Stimulated activated CD8-positive, alpha-beta memory T cell treated with anti-CD3 and anti-CD28 coated beads, Interleukin-4, amount 100 ng/mL, for 48 hours (primary cell): ENCODE measurements at regions not wholly inside any gene's neighbourhood (a gene's known extent, or its start where the extent isn't known, plus 50 kb on each side); places are given as distances from the start of the nearest gene placed in this dataset.
A peak's percentile ranks its signal among the peaks of the same experiment; 100 is the strongest.
"Not testable (repeated sequence)": the region's sequence is repeated elsewhere in the genome, so short reads cannot be mapped to it uniquely, and the experiment has no call there.

ENCODE experiments used
- DNase-seq: peaks from one replicate; pipeline ENCODE4 v3.0.0-alpha.2; 2020

DNA sequence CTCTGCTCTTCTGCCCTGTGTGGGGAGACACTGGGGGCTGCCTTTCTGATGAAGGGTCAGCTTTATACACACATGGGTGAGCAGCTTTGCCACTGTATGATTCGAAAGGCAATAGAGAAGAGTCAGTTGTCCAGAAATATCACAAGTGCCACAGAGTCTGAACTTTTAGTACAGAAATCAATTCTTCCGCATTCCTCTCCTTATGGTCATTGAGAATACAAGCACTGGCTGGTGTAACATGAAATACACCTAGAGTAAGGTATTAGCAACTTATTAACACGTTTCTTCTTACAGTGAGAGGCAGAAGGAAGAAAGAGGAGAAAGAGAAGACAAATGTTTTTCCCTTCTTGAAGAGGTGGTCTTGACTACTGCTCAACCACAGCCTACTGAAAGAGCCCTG, 579.2 kb downstream of the ZEB2 start:
- DNase-seq = no peak

DNA sequence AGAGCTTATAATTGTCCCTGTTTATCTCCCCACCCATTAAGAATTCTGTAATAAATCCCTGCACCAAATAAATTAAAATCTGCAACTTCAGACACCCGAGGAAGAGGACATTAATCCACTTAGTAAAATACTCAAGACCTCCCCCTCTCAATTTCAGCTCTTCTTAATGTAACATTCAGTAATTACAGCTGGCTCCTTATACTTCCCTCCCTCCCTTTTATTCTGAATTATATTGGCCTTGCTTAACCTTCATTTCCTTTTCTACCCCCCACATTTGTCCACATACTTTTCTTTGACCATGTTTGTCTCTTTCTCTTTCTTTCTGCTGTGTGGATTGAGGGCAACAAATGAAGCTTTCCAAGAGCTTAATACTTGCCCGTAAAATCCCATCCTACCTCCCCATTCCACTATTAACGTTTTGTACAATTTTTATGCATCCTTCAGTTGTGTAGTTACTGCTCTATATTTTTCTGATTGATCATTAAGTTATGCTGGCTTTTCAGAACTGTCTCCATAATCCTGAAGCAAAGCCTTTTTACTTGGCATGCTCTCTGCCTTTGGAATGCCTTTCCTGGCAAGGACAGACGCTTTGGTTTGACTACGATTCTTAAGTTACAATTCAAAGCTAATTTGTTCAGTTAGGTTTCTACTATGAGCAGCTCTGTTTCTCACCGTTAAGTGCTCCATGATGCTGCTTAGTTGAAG, 580.1 kb downstream of the ZEB2 start:
- no peak for DNase-seq

DNA sequence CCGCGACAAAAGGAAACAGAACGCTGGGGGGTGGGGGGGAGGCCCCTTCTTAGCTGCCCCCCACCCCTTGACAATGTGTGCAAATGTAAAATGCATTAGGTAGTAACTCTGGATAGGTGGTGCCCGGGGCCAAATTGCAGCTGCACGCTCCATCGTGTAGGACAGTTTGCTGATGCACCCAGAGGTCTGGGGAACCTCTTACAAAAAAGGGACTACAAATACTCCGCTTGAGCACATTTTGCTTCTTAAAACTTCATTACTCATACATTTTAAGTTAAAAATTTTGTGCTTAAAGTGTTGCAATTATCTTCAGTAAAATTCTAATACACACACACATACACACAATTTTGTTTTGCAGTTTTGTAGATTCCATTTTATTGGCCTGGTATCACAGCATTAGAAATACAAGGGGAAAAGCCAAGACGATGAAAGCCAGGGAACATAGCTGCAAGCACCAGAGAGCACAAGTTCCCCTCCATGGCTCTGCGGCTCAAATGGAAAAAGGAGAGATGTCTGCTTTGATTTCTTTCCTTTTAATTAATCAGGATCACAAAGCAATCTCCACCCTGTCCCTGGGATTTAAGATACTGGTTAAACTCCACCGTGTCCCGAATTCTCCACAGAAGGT, 582.1 kb downstream of the ZEB2 start:
- DNase-seq = peak; percentile 34

DNA sequence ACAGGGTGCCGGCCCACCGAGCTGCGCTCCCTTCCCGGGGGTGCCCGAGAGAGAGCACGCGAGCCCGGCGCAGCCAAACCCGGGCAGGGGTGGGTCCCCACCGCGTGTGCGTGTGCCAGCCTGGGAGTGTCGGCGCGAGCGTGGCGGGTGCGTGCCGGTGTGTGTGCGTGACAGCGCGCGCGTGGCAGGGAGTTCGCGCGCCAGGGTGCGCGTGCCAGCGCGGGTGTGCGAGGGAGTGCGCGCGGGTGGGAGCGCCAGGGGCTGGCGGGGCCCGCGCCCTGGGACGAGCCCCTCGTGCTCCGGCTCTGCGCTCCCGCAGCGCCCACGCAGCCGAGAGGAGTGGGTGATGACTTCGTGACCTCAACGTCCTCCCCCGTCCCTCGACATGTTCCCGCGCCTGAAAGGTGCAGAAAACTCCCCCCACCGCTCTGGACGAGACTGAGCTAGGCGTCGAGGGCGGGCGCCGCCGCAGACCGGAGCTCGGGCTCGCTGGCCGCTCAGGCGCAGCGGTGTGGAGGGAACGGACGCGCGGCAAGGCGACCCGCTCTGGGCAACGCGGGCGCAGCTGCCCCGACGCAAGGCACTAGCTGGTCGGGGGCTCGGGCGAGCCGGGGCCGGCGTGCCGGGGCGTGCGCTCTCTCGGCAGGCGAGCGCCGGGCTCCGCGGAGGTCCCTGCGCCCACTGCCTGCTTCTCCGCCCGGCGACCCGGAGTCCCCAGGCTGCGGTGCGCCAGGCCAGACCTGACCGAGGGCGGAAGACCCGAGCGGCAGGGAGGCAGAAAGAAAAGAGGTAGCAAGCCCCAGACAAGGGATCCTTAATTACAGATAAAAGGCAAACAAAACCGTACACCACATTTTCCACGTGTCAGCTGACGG, 582.8 kb downstream of the ZEB2 start:
- DNase-seq = peak; percentile 60

DNA sequence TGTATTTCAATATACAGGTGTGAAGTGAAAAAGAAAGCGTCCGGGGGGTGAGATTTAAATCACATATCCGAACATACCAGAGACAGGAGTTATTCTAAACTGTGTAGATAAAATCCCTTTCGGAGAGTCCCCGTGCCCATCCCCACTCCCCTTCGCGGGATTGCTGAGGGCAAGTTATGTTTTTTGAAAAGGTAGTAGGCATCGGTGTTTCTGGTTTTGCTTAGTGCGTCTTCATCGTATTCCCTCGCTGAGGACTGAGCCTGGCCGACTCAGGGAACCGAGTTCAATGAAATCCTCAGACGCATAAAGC, 583.4 kb downstream of the ZEB2 start:
- DNase-seq = no peak

DNA sequence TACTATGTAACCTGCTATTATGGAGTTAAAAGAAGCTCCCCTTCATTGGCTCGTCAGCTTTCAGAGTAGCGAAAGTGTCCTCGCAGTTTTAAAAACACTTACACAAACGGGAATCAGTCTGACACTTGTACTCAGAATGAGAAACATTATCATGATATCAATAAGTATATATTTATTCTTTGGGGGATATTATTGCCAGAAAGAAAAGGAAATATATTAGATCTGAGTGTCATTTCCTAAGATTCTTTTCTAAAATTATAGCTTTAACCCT, 584.5 kb downstream of the ZEB2 start:
- no peak for DNase-seq

DNA sequence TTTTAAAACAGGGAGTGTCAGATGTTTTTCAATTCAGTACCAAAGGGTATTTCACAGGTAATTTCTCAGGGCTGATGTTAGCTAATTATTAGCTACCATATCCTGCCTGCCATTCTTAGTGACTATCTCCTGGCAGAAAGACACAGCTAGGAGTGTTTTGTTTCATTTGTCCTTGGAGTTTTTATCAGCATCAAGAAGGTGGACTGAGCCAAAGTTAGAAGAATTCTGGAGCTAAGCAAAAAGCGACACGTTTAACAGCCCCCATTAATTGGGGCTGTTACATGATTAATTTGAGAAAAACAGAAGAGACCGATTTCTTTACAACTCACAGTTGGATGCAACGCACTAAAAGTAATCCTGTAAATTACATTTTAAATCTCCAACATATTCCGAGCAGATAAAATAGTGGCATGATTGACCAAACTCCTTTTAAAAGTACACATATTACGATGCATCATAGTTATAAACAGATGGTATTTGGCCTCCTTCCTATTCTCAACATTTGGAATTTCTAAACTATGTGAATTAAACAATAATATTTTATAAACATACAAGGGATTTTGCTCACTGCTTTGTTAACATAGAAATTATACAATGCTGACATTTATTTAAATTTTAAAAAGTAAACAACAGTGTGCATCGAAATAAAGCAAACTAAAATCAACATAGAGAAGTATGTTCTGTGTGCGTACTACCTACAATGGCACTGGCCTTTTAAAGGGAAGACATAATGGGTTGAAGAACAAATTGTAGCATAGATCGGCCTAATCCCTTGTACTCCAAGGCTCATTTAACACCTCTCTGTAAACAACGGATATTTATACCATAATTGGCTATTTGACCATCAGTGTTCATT, 585.1 kb downstream of the ZEB2 start:
- DNase-seq = no peak

DNA sequence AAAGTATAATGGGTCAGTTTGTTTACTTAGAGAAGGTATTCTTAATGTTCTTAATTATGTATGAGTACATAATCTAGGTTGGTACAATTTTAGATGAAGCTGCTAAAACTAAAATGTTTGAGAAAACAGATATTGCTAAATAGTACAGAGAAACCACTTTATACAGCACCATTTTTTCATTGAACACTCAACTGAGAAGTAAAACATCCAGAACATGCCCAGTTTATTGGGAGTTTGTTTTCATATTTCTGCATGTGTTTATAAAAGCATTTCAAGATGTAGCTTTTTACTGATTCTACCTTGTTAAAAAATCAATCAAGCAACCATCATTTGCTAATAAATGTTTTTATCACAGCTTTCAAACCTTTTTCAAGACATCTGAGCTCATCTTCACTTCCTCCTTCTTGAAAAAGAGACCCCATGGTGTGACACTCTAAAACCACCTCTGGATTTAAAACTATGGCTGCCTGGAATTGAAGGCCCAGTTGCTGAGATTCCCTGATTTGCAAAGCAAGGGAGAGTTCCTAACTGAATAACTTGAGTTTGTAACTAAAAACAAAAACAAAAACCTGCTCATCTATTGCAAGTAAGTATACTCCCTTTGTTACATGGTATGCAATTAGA, 585.9 kb downstream of the ZEB2 start:
- DNase-seq = no peak

DNA sequence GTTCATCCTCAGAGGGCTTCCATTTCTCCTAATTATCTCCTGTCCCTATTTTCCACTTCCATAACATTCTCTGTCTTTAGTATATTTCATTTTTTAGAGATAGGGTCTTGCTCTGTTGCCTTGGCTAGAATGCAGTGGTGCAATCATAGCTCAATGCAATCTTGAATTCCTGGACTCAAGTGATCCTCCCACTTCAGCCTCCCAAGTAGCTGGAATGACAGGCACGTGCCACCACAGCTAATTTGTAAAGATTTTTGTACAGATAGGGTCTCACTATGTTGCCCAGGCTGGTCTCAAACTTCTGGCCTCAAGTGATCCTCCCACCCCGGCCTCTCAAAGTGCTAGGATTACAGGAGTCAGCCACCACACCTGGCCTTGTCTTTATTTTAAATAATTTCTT, 589.0 kb downstream of the ZEB2 start:
- no peak for DNase-seq

DNA sequence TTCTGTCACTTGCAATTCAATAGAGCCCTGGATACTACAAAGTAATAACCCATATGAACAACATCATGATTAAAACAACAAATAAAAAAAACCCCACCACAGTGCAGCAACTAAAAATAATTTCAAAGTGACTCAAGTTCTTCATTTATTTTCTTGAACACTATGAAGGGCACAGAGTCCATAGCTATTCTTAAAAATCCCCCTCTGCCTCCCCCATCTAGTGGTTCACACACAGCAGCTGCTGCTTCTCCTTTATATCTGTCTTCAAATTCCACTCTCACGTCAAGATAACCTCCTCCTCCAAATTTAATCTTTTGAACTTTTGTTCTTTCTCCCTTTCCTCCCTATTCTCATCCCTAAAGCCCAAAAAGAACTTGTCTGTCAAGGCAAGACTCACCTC, 591.3 kb downstream of the ZEB2 start:
- DNase-seq = no peak

DNA sequence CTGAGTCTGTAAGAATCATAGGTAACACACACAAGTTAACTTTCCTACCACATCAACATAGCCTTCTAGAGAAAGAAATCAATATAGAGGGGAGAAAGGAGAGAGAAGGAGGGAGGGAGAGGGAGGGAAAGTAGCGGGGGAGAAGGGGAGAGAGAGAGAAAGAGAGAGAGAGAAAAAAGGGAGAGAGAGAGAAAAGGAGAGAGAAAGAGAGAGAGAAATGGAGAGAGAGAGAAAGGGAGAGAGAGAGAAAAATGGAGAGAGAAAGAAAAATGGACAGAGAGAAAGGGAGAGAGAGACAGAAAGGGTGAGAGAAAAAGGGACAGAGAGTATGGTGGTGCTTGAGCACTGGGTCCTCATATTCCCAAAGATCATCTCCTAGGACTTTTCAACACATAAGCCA, 591.7 kb downstream of the ZEB2 start:
- no peak for DNase-seq

DNA sequence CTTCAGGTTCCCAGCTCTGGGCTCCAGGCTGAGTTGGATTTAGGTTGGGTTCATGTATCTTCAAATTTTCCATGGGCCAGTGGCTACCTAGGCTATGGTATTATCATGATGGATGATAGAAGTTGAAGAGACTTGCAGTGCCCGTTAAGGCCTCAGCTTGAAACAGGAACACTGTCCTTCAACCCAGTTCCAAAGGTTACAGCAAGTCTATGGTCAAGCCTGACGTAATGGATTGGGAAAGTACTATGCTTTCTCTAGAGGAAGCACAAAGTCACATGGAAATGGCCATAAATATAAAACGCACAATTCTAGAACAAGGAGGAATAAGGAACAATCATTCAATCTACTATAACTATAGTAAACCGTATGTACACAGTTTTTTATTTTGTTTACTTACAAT, 593.2 kb downstream of the ZEB2 start:
- no peak for DNase-seq

DNA sequence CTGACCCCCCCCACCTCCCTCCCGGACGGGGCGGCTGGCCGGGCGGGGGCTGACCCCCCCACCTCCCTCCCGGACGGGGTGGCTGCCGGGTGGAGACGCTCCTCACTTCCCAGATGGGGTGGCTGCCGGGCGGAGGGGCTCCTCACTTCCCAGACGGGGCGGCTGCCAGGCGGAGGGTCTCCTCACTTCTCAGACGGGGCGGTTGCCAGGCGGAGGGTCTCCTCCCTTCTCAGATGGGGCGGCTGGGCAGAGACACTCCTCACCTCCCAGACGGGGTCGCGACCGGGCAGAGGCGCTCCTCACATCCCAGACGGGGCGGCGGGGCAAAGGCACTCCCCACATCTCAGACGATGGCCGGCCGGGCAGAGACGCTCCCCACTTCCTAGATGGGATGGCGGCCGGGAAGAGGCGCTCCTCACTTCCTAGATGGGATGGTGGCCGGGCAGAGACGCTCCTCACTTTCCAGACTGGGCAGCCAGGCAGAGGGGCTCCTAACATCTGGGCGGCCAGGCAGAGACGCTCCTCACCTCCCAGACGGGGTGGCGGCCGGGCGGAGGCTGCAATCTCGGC, 597.6 kb downstream of the ZEB2 start:
- DNase-seq = not testable (repeated sequence)

DNA sequence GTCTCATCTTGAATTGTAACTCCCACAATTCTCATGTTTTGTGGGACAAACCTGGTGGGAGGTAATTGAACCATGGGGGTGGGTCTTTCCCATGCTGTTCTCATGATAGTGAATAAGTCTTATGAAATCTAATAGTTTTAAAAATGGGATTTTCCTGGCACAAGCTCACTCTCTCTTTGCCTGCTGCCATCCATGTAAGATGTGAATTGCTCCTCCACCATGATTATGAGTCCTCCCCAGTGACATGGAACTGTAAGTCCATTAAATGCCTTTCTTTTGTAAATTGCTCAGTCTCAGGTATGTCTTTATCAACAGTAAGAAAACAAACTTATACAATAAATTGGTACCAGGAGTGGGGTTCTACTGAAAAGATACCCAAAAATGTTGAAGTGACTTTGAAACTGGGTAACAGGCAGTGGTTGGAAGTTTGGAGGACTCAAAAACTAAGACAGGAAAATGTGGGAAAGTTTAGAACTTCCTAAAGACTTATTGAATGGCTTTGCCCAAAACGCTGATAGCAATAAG, 601.4 kb downstream of the ZEB2 start:
- no peak for DNase-seq

DNA sequence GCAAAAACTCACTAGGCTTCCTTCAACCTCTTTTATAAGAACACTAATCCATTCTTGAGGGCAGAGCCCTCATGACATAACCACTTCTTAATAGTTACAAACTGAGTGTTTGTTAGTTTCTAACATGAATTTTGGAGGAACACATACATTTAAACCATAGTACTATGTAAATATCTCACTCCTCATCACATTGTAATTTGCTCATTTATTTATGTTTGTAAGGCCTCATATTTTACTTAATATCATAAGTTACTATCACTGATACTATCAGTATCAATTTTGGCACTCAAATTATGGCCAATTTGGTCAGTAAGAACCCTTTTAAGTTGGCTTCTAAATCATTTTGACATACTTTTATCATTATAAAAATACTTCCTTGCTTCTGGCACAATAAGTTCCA, 603.1 kb downstream of the ZEB2 start:
- DNase-seq = no peak

DNA sequence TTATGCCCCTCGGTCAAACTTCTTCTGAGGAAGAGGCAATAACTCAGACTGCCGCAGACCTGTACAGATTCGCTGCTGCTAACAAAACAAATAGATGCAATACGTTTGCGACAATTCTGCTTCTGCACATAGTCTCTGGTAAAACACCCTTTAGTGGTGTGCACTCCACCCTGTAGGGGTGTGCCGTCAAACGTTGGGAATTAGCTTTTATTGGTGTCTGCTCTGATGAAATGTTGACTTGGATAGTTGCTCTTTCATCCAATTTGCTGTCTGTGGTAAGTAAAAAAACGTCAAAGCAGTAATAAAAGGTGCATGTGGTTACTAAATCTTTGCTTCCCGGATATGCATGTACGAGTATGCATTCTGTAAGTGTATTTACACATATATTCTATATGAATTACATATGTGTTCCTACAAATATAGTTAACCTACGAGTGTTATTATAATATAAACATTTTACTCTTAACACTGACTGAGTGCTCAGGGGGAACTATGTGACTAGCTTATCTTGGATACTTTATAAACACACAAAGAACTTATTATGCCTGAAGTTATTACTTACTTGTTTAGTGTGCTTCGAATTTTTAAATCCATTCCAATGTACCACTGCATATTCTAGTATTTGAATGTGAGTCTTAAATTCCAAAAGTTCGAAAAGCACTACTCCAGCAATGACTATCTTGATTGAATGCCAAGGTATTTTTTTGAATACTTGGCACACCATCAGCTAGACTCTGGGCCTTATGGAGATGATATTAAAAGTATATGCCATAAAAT, 610.2 kb downstream of the ZEB2 start:
- no peak for DNase-seq

DNA sequence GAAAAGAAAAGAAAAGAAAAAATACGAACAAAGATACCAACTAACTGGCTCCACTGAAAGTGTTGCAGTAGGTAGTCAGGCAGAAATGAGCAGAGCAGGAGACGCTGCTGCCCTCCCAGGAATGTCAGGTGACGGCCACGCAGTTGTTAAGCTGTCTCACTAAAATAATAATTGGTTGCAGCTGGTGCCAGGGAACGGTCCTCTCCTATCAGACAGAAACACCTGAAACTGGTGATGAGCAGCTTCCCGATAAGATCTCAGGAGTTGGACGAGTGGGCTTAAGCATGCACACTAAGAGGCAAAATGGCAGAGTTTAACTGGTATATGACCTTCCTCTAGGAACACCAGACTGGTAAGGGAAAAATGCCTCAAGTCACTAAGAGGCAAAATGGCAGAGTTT, 611.1 kb downstream of the ZEB2 start:
- no peak for DNase-seq

DNA sequence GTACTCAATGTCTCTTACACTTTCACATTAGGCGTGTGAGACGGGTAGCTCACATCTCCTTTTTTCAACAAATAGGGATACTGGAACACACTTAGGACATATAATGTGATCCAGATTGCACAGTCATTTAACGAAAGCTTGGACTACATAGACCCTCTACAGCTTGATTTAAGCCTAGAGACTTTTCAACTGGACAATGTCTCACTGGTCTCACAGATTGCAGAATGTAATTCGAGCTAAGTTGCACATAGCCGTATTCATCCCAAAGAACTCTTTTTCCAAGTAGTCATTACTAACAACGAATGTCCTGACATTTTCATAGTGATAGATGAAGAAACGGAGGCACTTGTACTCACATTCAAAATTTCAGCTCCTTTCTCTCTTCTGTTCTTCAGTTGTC, 612.1 kb downstream of the ZEB2 start:
- no peak for DNase-seq

DNA sequence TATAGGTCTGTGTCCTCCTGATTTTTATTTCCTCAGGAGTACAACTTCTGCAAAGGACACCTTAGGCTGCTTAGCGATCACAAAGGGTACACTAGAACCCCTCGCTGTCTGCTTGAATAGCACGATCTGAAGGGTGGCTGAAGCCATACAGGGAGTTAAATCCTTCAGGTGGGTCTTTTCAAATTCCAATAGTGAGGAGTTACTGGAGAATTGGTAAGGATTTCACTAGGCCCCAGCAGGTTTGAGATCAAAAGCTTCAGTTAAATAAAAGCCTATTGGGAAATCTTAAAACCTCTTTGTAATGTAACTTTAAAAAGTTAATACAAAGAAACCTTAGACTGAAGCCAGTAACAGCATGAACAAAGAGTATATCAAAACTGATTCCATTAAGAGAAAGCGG, 613.1 kb downstream of the ZEB2 start:
- no peak for DNase-seq

DNA sequence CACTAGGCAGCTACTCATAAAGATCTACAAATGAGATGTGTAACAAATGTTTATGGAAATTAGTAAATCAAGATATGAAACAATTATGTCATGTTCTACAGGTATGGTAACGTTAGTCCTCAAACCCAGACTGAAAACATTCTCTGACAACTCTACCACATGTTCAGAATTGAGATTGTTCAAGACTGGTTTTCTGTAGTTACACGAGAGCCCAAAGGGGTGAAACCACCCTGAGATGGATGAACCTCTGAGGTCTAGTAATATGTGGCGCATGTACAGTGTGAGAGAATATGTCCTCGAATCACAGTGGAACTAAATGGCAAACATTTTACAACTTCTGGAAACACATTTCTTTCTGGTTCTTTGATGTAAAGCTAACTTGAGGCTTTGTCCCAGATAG, 614.3 kb downstream of the ZEB2 start:
- no peak for DNase-seq

DNA sequence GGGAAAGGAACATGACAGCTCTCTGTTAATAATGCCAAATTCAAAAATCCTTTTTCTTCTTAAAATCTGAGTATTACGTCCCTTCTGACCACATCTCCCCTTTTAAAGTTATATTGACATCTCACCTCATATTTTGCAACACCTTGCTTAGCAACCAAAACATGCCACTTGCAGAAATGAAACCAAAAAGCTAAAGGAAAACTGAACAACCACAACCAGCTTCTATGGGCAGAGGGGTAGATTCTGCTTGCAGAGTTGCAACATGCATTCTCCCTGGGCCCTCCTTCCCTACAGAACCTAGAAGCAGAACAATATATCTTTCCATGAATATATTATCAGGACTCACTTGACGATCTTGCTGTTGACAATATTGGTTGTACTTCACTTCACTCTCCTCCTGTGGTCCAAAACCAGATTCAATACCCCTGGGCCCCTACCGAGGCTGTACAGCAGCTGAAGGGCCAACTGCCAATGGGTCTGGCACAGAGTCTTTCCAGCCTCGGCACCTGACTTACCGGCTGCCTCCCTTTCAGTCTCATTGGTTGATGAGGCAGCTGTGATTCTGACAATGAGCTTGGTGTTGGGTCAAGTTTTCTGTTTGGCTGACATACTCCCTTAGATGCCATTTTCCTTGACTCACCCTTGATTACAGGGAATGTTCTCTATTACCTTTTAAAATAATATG, 616.6 kb downstream of the ZEB2 start:
- no peak for DNase-seq
